ENCODE measurements at regions not wholly inside any gene's neighbourhood (a gene's known extent, or its start where the extent isn't known, plus 50 kb on each side); places are given as distances from the start of the nearest gene placed in this dataset.

DNA sequence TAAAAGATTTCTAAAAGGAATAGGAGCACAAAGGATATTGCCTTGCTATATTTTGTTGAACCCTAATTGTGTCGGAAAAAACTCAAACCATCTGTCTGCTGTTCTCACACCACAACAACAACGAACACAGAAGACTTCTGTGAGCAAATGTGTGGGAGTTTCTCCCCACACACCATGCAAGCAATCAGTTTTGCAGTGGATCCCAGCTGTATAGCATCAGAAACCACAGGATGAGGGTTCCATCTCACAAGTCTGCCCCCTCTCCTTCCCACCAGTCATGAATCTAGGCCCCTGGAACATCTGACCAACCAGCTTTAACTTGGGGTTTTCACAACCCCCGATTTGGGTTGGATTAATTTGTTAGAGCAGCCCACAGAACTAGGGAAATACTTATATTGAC is 91.3 kb upstream of the SLC4A7 start:
- Mint-ChIP-seq H3K27me3 (ENCODE audit: insufficient read depth) (no peaks in the 10 kb centered on the region), H3K27ac (peak overlapping the region; percentile 65), H3K4me1 (ENCODE audit: low read depth) (peaks cover 21% of the 10 kb centered on the region), H3K9me3 (no peaks in the 10 kb centered on the region), H3K4me3 (no peak overlapping the region), H3K36me3 (ENCODE audit: low read depth) (no peaks in the 10 kb centered on the region)
- intact Hi-C loops (cut with micrococcal nuclease) = loop anchor here (1.0 to 5.0 kb wide), 2 partner anchors 15 to 43 kb away; no protein-coding TSS in a partner anchor
- no peak for DNase-seq (ENCODE audit: low spot score)

DNA sequence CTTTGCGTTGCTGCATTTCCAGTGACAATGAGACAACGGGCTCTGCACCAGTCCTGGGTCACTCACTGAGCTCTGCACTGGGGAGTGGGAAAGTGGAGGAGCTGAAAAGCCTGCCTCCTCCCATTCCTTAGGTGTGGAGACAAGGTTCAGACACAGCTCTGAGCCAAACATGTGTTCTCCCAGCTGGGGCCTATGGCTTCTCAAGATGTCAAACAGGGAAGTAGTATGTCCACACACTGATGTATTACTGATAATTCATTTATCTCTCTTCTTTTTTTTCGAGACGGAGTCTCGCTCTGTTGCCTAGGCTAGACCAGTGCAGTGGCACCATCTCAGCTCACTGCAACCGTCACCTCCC is 90.2 kb upstream of the SLC4A7 start:
- intact Hi-C loops (cut with micrococcal nuclease) = no loop called here
- Mint-ChIP-seq H3K4me1 (ENCODE audit: low read depth) (peaks cover 21% of the 10 kb centered on the region), H3K9me3 (no peaks in the 10 kb centered on the region), H3K4me3 (no peak overlapping the region), H3K36me3 (ENCODE audit: low read depth) (no peaks in the 10 kb centered on the region), H3K27ac (no peak overlapping the region), H3K27me3 (ENCODE audit: insufficient read depth) (no peaks in the 10 kb centered on the region)
- DNase-seq (ENCODE audit: low spot score) = no peak

DNA sequence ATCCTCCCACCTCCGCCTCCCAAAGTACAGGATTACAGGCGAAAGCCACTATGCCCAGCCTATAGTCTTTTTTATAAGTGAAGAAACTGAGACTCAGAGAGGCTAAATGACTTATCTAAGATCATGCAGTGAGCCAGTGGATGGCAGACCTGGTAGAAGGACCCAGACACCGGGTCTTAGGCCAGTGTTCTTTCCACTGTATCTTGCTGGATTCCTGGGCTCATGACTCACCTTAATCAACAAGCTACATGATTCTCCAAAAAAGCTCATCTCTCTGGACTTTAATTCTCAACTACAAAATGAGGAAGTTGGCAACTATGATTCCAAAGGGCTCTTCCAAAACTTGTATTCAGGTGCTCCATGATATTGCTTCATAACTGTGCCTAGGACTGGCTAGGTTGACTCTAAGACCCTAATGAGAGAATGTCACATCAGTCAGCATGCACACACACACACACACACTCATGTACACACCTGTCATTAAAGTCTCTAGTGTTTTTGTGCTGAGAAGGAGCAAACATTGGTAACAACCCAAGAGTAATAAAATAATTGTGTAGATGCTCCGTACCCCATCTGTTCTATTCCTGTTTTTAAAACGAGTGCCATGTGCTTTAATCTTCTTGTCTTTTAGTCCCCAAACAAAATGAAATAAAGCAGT is 89.7 kb upstream of the SLC4A7 start:
- no peaks in the 10 kb centered on the region for H3K27me3 Mint-ChIP-seq (ENCODE audit: insufficient read depth)
- H3K9me3 Mint-ChIP-seq = no peaks in the 10 kb centered on the region
- no peak overlapping the region for H3K4me3 Mint-ChIP-seq
- no peak overlapping the region for H3K27ac Mint-ChIP-seq
- intact Hi-C loops (cut with micrococcal nuclease) = no loop called here
- peaks cover 21% of the 10 kb centered on the region for H3K4me1 Mint-ChIP-seq (ENCODE audit: low read depth)
- no peak for DNase-seq (ENCODE audit: low spot score)
- H3K36me3 Mint-ChIP-seq (ENCODE audit: low read depth) = no peaks in the 10 kb centered on the region

DNA sequence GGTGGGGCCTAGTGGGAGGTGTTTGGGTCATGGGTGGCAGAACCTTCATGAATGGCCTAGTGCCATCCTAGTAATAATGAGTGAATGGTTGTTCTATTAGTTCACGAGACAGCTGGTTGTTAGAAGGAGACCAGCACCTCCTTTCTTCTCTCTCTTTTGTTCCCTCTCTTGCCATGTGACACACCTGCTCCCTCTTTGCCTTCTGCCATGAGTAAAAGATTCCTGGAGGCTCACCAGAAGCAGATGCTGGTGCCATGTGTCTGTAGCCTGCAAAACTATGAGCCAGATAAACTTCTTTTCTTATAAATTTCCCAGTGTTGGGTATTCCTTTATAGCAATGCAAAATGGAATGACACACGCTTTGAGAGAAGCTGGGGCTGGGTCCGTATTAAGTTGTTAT is 89.0 kb upstream of the SLC4A7 start:
- intact Hi-C loops (cut with micrococcal nuclease) = no loop called here
- Mint-ChIP-seq H3K4me3 (no peak overlapping the region), H3K4me1 (ENCODE audit: low read depth) (peaks cover 21% of the 10 kb centered on the region), H3K27me3 (ENCODE audit: insufficient read depth) (no peaks in the 10 kb centered on the region), H3K36me3 (ENCODE audit: low read depth) (no peaks in the 10 kb centered on the region), H3K27ac (no peak overlapping the region), H3K9me3 (no peaks in the 10 kb centered on the region)
- no peak for DNase-seq (ENCODE audit: low spot score)

DNA sequence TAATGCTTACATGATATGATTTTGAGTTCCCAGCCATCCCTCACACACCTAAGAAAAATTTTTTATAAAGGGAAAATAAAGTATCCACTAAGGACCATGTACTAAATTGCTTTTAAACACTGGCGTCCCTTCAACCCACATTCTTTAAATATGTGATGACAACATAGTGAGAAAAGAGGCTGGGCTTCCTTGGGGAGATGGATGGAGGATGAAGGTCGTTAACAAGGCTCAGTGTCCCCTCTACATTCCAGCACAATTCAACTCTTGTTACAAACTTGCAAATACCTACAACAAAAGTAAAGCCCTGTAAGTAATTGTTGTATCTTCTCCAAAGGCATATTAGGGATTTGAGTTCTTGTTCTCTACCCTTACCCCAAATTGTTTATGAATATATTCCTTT is 87.2 kb upstream of the SLC4A7 start:
- Mint-ChIP-seq H3K27me3 (ENCODE audit: insufficient read depth) (no peaks in the 10 kb centered on the region), H3K9me3 (no peaks in the 10 kb centered on the region), H3K4me3 (no peak overlapping the region), H3K4me1 (ENCODE audit: low read depth) (peaks cover 13% of the 10 kb centered on the region), H3K27ac (no peak overlapping the region), H3K36me3 (ENCODE audit: low read depth) (no peaks in the 10 kb centered on the region)
- no peak for DNase-seq (ENCODE audit: low spot score)
- intact Hi-C loops (cut with micrococcal nuclease) = no loop called here

DNA sequence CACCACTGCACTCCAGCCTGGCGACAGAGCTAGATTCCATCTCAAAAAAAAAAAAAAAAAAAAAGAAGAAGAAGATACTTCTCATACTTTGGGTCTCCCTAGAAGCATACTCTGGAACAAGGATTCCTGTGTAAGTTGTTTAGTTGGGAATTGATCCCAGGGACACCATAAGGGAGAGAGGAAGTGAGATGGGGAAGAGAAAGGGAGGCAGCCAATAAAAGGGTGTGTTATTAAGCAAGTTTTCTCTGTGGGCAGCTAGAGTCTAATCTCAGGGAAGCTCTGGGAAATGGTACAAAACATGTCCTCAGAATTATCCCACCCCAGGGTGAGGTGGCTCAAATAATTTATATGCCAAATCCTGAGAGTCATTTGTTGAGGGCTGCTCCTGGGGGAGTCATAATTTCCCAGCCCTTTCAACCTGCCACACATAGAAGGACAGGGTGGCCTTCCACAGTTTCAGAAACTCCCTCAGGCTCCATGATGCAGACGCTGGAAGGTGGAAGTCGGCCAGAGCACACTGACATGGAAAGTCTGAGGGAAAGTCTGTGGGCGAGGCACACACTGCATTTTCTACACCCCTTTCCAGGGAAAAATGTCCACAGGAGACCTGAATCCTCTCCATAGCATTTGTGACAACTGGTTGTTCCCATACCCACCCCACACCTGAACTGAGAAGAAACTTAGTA is 86.4 kb upstream of the SLC4A7 start:
- Mint-ChIP-seq H3K27me3 (ENCODE audit: insufficient read depth) (no peaks in the 10 kb centered on the region), H3K27ac (no peak overlapping the region), H3K4me3 (no peak overlapping the region), H3K9me3 (no peaks in the 10 kb centered on the region), H3K4me1 (ENCODE audit: low read depth) (peaks cover 7% of the 10 kb centered on the region), H3K36me3 (ENCODE audit: low read depth) (no peaks in the 10 kb centered on the region)
- intact Hi-C loops (cut with micrococcal nuclease) = no loop called here
- no peak for DNase-seq (ENCODE audit: low spot score)

DNA sequence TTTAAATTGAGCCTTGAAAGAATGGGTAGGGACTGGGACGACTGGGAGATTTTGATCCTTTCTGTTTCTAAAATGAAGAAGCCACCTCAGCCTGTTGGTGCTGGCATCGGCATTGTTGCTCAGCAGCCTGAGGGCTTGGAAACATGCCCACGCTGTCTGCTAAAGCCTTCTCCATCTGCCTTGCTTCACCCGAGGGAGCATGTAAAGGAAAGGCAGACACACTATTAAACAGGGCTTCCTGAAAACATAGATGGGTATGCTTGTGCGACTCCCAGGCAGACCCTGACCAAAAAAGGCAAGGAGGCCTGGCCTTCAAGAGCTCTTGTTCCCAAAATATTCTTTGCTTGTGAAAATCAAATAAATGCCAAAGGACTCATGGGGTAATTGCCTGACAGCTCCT is 84.2 kb upstream of the SLC4A7 start:
- Mint-ChIP-seq H3K4me1 (ENCODE audit: low read depth) (peaks cover 6% of the 10 kb centered on the region), H3K36me3 (ENCODE audit: low read depth) (no peaks in the 10 kb centered on the region), H3K27ac (no peak overlapping the region), H3K9me3 (no peaks in the 10 kb centered on the region), H3K4me3 (no peak overlapping the region), H3K27me3 (ENCODE audit: insufficient read depth) (no peaks in the 10 kb centered on the region)
- intact Hi-C loops (cut with micrococcal nuclease) = no loop called here
- DNase-seq (ENCODE audit: low spot score) = no peak

DNA sequence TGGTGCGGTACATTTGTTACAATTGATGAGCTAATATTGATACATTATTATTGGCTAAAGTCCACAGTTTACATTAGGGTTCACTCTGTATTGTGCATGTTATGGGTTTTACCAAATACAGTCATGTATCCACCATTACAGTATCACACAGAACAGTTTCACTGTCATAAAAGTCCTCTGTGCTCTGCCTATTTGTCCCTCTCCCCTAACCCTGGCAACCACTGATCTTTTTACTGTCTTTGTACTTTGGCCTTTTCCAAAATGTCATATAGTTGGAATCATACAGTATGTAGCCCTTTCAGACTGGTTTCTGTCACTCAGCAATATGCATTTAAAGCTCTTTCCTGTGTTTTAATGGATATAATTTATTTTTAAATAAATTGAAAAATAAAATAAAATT is 83.1 kb upstream of the SLC4A7 start:
- intact Hi-C loops (cut with micrococcal nuclease) = no loop called here
- DNase-seq (ENCODE audit: low spot score) = no peak
- no peaks in the 10 kb centered on the region for H3K36me3 Mint-ChIP-seq (ENCODE audit: low read depth)
- no peaks in the 10 kb centered on the region for H3K27me3 Mint-ChIP-seq (ENCODE audit: insufficient read depth)
- no peak overlapping the region for H3K27ac Mint-ChIP-seq
- no peaks in the 10 kb centered on the region for H3K9me3 Mint-ChIP-seq
- H3K4me1 Mint-ChIP-seq (ENCODE audit: low read depth) = peaks cover 6% of the 10 kb centered on the region
- no peak overlapping the region for H3K4me3 Mint-ChIP-seq

DNA sequence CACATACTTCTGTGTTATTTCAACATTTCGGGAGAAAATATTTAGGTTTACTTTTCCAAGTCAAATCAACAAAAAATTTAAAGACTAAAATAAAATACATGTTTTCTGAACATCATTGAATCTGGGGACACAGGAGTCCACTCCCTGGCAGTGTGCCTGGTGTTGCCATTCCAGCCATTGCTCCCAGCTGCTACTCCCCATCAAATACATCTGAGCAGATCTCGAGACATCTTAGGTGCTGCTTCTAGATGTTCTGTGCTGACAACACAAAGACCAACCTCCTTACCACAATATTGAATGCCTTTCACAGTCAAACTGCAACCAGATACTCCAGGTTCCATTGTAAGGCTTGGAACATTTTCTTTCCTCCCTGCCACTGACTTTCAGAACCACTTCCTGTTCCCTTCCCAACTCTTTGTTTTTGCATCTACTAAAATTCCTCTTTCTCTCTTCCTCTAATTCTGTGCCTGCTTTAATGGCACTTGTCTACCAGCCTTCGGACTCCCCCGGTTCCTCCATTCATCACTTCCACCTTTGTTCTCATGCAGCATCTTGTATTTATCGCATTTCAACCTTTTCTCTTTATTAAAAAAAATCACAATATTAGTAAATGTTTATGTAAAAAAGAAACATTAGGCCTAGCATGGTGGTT is 81.1 kb upstream of the SLC4A7 start:
- DNase-seq (ENCODE audit: low spot score) = no peak
- Mint-ChIP-seq H3K27me3 (ENCODE audit: insufficient read depth) (no peaks in the 10 kb centered on the region), H3K4me3 (no peak overlapping the region), H3K4me1 (ENCODE audit: low read depth) (peaks cover 6% of the 10 kb centered on the region), H3K27ac (no peak overlapping the region), H3K36me3 (ENCODE audit: low read depth) (no peaks in the 10 kb centered on the region), H3K9me3 (no peaks in the 10 kb centered on the region)
- intact Hi-C loops (cut with micrococcal nuclease) = no loop called here

DNA sequence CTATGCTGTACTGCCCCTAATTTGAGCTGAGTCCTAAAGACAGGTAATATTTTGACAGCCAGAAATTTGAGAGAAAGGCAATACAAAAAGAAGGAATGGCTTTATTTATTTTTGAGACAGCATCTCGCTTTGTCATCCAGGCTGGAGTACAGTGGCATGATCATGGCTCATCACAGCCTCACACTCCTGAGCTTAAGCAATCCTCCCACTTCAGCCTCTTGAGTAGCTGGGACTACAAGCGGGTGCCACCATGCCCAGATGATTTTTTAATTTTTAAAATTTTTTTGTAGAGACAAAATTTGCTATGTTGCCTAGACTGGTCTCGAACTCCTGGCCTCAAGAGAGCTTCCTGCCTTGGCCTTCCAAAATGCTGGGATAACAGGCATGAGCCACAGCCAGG is 77.4 kb upstream of the SLC4A7 start:
- no peaks in the 10 kb centered on the region for H3K27me3 Mint-ChIP-seq (ENCODE audit: insufficient read depth)
- H3K4me1 Mint-ChIP-seq (ENCODE audit: low read depth) = peaks cover 6% of the 10 kb centered on the region
- no peaks in the 10 kb centered on the region for H3K36me3 Mint-ChIP-seq (ENCODE audit: low read depth)

DNA sequence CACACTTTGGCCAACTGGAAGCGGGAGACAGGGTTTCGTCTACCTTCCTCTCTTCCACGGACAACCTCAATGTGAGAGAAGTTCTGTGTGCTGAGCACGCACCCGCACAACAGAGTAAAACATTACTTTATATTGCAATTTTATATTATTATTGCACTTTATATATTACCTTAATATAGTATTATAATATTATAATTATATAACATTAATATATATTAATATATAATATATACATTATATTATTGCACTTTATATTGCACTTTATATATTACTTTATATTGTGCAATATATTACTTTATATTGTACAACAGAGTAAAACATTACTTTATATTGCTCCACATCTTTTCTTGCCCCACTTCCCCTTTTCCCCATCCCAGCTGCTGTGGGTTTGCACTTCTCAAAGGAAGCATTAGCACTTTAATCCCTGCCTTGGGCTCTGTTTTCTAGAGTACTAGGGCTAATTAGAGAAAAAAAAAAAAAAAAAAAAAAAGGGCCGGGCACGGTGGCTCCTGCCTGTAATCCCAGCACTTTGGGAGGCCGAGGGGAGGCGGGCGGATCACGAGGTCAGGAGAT is 76.4 kb upstream of the SLC4A7 start:
- Mint-ChIP-seq H3K9me3 (no peaks in the 10 kb centered on the region), H3K36me3 (ENCODE audit: low read depth) (no peaks in the 10 kb centered on the region)

More for the DNA sequence above, 77.4 kb upstream of the SLC4A7 start:
- no peaks in the 10 kb centered on the region for H3K9me3 Mint-ChIP-seq
- no peak overlapping the region for H3K27ac Mint-ChIP-seq
- no peak for DNase-seq (ENCODE audit: low spot score)
- intact Hi-C loops (cut with micrococcal nuclease) = no loop called here
- H3K4me3 Mint-ChIP-seq = no peak overlapping the region

DNA sequence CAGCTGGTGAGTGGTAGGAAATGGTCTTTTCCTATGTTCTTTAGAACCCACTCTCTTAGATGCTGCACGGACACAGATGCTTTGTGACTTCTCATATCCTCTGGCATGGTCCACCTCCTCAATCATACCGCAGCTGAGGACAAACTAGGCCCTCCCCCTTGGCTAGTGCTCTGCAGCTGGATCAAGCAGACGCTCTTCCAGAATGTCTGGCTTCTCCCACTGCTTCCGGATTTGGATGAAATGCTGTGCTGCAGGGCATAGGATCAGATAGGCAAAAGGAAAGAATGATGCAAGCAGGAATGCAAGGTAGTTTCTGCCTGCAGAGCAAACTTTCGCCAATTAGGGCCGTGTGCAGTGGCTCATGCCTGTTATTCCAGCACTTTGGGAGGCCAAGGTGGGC is 75.7 kb upstream of the SLC4A7 start:
- intact Hi-C loops (cut with micrococcal nuclease) = no loop called here
- no peaks in the 10 kb centered on the region for H3K36me3 Mint-ChIP-seq (ENCODE audit: low read depth)
- H3K9me3 Mint-ChIP-seq = no peaks in the 10 kb centered on the region
- no peaks in the 10 kb centered on the region for H3K27me3 Mint-ChIP-seq (ENCODE audit: insufficient read depth)
- H3K4me1 Mint-ChIP-seq (ENCODE audit: low read depth) = no peaks in the 10 kb centered on the region
- no peak overlapping the region for H3K27ac Mint-ChIP-seq
- no peak for DNase-seq (ENCODE audit: low spot score)
- no peak overlapping the region for H3K4me3 Mint-ChIP-seq

More for the DNA sequence above, 76.4 kb upstream of the SLC4A7 start:
- no peak overlapping the region for H3K4me3 Mint-ChIP-seq
- peaks cover 5% of the 10 kb centered on the region for H3K4me1 Mint-ChIP-seq (ENCODE audit: low read depth)
- intact Hi-C loops (cut with micrococcal nuclease) = no loop called here
- no peak for DNase-seq (ENCODE audit: low spot score)
- no peaks in the 10 kb centered on the region for H3K27me3 Mint-ChIP-seq (ENCODE audit: insufficient read depth)
- H3K27ac Mint-ChIP-seq = no peak overlapping the region

DNA sequence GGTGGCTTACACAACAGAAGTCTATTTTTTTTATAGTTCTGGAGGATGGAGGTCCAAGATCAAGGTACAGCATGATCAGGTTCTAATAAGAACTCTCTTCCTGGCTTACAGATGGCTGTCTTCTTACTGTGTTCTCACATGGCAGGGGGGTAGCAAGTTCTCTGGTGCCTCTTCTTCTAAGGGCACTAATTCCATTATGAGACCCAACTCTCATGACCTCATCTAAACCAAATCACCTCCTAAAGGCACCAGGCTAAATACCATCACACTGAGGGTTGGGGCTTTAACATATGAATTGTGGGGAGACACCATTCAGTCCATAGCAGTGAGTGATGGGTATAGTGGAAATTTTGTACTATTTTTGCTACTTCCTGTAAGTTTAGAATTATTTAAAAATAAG is 75.2 kb upstream of the SLC4A7 start:
- H3K36me3 Mint-ChIP-seq (ENCODE audit: low read depth) = no peaks in the 10 kb centered on the region
- DNase-seq (ENCODE audit: low spot score) = no peak
- no peaks in the 10 kb centered on the region for H3K4me1 Mint-ChIP-seq (ENCODE audit: low read depth)
- H3K9me3 Mint-ChIP-seq = no peaks in the 10 kb centered on the region
- no peak overlapping the region for H3K4me3 Mint-ChIP-seq
- H3K27ac Mint-ChIP-seq = no peak overlapping the region
- intact Hi-C loops (cut with micrococcal nuclease) = no loop called here
- H3K27me3 Mint-ChIP-seq (ENCODE audit: insufficient read depth) = no peaks in the 10 kb centered on the region
